ENCODE measurements at regions not wholly inside any gene's neighbourhood (a gene's known extent, or its start where the extent isn't known, plus 50 kb on each side); places are given as distances from the start of the nearest gene placed in this dataset.
"Not testable (repeated sequence)": the region's sequence is repeated elsewhere in the genome, so short reads cannot be mapped to it uniquely, and the experiment has no call there.

GRCh38 chr12:90589956-90590355 lies 365.0 kb downstream of the CCER1 start:
- WGBS, result 98% methylated on average over 1 of the region's 1 CpG
- no peak for DNase-seq (ENCODE audit: extremely low spot score)
- Histone ChIP-seq H3K27ac (ENCODE audit: low read depth) (no peak overlapping the region), H3K36me3 (ENCODE audit: insufficient read depth) (no peaks in the 10 kb centered on the region), H3K4me3 (ENCODE audit: low read depth, low read length) (no peak overlapping the region), H3K4me1 (ENCODE audit: insufficient read depth) (no peaks in the 10 kb centered on the region)

GRCh38 chr12:90585640-90586304 lies 369.2 kb downstream of the CCER1 start:
- Histone ChIP-seq H3K27ac (ENCODE audit: low read depth) (no peak overlapping the region), H3K36me3 (ENCODE audit: insufficient read depth) (no peaks in the 10 kb centered on the region), H3K4me3 (ENCODE audit: low read depth, low read length) (no peak overlapping the region), H3K4me1 (ENCODE audit: insufficient read depth) (no peaks in the 10 kb centered on the region)
- 73% methylated on average over 3 of the region's 3 CpGs for WGBS
- DNase-seq (ENCODE audit: extremely low spot score), result no peak

DNA sequence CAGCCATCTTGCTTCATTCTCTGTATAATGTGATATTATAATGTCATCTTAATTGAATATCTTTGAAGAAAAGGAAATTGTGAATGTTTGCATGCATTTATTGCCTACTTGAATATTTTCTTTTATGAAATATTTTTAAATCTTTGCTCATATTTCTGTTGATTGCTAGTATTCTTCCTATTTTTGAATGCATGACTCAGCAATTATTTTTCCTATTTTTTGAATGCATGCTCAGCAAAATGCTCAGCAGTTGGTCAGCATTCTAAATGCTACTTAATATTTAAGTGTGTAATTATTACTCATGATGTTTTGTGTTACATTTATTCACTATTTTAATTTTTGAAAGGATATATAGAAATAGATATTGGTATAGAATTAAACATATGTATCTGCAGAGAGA lies 378.3 kb downstream of the CCER1 start:
- H3K4me3 ChIP-seq (ENCODE audit: low read depth, low read length), result no peak overlapping the region
- no peaks in the 10 kb centered on the region for H3K4me1 ChIP-seq (ENCODE audit: insufficient read depth)
- no peaks in the 10 kb centered on the region for H3K36me3 ChIP-seq (ENCODE audit: insufficient read depth)
- no peak for DNase-seq (ENCODE audit: extremely low spot score)
- H3K27ac ChIP-seq (ENCODE audit: low read depth), result no peak overlapping the region

DNA sequence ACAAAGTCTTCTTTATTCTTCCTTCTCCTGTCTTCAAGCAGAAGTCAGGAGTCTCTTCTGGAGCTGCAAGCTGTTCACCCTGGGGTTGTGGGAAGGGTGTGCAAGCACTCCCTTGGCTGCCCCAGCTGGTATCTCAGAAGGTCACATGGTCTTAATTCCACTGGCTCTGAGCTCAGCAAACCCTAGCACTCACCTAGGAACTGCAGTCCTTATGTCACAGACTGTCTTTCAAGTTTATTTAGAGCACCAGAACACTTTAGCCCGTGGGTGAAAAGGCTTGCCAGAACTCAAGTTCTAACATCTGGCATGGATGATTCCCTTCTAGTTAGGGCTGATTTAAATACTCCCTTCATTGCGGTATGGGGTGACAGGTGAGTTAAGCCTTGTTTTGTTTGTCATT lies 379.0 kb downstream of the CCER1 start:
- no peak overlapping the region for H3K27ac ChIP-seq (ENCODE audit: low read depth)
- H3K36me3 ChIP-seq (ENCODE audit: insufficient read depth), result no peaks in the 10 kb centered on the region
- 84% methylated on average over 2 of the region's 2 CpGs for WGBS
- no peak for DNase-seq (ENCODE audit: extremely low spot score)
- no peak overlapping the region for H3K4me3 ChIP-seq (ENCODE audit: low read depth, low read length)
- H3K4me1 ChIP-seq (ENCODE audit: insufficient read depth), result no peaks in the 10 kb centered on the region

DNA sequence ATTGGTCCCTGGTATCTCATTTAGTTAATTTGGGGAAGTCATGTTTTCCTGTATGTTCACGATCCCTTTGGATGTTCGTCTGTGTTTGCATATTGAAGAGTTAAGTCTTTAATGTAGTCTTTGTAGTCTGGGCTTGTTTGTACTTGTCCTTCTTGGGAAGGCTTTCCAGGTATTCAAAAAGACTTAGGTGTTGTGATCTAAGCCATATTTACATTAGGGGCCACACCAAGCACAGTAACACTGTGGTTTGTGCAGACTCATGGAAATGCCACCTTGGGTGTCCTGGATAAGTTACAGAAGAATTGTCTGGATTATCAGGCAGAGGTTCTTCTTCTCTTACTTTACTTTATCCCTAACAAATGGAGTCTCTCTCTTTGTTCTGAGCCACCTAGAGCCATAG lies 380.3 kb downstream of the CCER1 start:
- no peak overlapping the region for H3K27ac ChIP-seq (ENCODE audit: low read depth)
- H3K4me3 ChIP-seq (ENCODE audit: low read depth, low read length), result no peak overlapping the region
- no peaks in the 10 kb centered on the region for H3K4me1 ChIP-seq (ENCODE audit: insufficient read depth)
- no peaks in the 10 kb centered on the region for H3K36me3 ChIP-seq (ENCODE audit: insufficient read depth)
- WGBS, result 84% methylated on average over 2 of the region's 2 CpGs
- no peak for DNase-seq (ENCODE audit: extremely low spot score)

GRCh38 chr12:90572778-90573177 lies 382.2 kb downstream of the CCER1 start:
- Histone ChIP-seq H3K4me3 (ENCODE audit: low read depth, low read length) (no peak overlapping the region), H3K27ac (ENCODE audit: low read depth) (no peak overlapping the region), H3K4me1 (ENCODE audit: insufficient read depth) (no peaks in the 10 kb centered on the region), H3K36me3 (ENCODE audit: insufficient read depth) (no peaks in the 10 kb centered on the region)
- DNase-seq (ENCODE audit: extremely low spot score), result no peak
- 92% methylated on average over 1 of the region's 1 CpG for WGBS

DNA sequence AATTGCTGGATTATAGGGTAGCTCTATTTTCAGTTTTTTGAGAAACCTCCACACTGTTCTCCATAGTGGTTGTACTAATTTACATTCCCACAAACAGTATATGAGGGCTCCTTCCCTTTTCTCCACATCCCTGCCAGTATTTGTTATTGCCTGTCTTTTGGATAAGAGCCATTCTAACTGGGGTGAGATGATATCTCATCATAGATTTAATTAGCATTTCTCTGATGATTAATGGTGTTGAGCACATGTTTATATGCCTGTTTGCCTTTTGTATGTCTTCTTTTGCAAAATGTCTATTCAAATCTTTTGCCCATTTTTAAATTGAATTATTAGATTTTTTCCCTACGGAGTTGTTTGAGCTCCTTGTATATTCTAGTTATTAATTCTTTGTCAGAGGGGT lies 385.3 kb downstream of the CCER1 start:
- Histone ChIP-seq H3K4me1 (ENCODE audit: insufficient read depth) (no peaks in the 10 kb centered on the region), H3K36me3 (ENCODE audit: insufficient read depth) (no peaks in the 10 kb centered on the region), H3K27ac (ENCODE audit: low read depth) (no peak overlapping the region), H3K4me3 (ENCODE audit: low read depth, low read length) (no peak overlapping the region)
- 87% methylated on average over 1 of the region's 1 CpG for WGBS
- DNase-seq (ENCODE audit: extremely low spot score), result no peak

- no peak overlapping the region for H3K4me3 ChIP-seq (ENCODE audit: low read depth, low read length)
- H3K4me1 ChIP-seq (ENCODE audit: insufficient read depth), result no peaks in the 10 kb centered on the region
- H3K27ac ChIP-seq (ENCODE audit: low read depth), result no peak overlapping the region
- H3K36me3 ChIP-seq (ENCODE audit: insufficient read depth), result no peaks in the 10 kb centered on the region
- no peak for DNase-seq (ENCODE audit: extremely low spot score)
Observed at GRCh38 chr12:90562671-90563070, 392.3 kb downstream of the CCER1 start.

GRCh38 chr12:90548595-90548994 lies 406.4 kb downstream of the CCER1 start:
- Histone ChIP-seq H3K27ac (ENCODE audit: low read depth) (no peak overlapping the region), H3K4me3 (ENCODE audit: low read depth, low read length) (no peak overlapping the region), H3K36me3 (ENCODE audit: insufficient read depth) (no peaks in the 10 kb centered on the region), H3K4me1 (ENCODE audit: insufficient read depth) (no peaks in the 10 kb centered on the region)
- no peak for DNase-seq (ENCODE audit: extremely low spot score)
- 86% methylated on average over 1 of the region's 1 CpG for WGBS

GRCh38 chr12:90546511-90546910 lies 408.5 kb downstream of the CCER1 start:
- Histone ChIP-seq H3K36me3 (ENCODE audit: insufficient read depth) (no peaks in the 10 kb centered on the region), H3K4me3 (ENCODE audit: low read depth, low read length) (no peak overlapping the region), H3K4me1 (ENCODE audit: insufficient read depth) (no peaks in the 10 kb centered on the region), H3K27ac (ENCODE audit: low read depth) (no peak overlapping the region)
- no peak for DNase-seq (ENCODE audit: extremely low spot score)
- WGBS, result 84% methylated on average over 3 of the region's 3 CpGs

DNA sequence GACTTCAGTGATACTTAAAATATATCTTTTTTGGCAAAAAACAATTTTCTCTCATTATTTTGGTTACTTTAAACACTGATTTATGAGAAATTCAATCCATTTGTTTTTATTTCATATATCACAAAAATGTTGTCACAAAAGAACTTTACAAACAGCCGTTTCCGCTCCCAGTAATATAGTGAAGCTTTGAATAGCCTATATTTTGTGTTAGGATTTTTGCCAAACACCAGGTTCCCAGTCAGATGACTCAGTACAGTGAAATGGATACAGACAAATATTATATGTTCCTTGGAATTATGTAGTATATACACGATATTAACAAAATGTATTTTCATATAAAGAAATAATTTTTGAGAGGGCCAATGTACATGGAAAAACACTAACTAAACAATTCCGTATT lies 411.1 kb downstream of the CCER1 start:
- Histone ChIP-seq H3K36me3 (ENCODE audit: insufficient read depth) (no peaks in the 10 kb centered on the region), H3K27ac (ENCODE audit: low read depth) (no peak overlapping the region), H3K4me1 (ENCODE audit: insufficient read depth) (no peaks in the 10 kb centered on the region), H3K4me3 (ENCODE audit: low read depth, low read length) (no peak overlapping the region)
- 78% methylated on average over 4 of the region's 4 CpGs for WGBS
- DNase-seq (ENCODE audit: extremely low spot score), result no peak

DNA sequence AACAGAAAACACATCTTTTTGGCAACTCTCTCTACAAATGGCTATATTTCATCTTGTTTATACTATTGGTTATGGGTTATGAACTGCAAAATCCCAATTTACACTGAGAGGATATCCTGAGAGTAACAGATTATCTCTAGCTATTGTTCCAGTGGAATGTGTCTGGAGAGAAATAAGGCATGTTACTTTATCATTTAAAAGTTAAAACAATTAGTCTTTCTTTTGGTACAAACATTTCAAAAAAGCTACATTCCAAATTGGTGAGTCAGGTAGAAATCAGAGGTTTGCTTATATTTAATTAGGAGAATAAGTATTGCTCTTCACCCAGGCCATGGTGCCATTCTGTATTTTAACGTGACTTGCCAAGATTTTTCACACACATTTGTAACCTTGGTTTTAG lies 411.6 kb downstream of the CCER1 start:
- Histone ChIP-seq H3K4me1 (ENCODE audit: insufficient read depth) (no peaks in the 10 kb centered on the region), H3K4me3 (ENCODE audit: low read depth, low read length) (no peak overlapping the region), H3K27ac (ENCODE audit: low read depth) (no peak overlapping the region), H3K36me3 (ENCODE audit: insufficient read depth) (no peaks in the 10 kb centered on the region)
- WGBS, result 55% methylated on average over 1 of the region's 1 CpG
- DNase-seq (ENCODE audit: extremely low spot score), result no peak

GRCh38 chr12:90542852-90543251 lies 412.1 kb downstream of the CCER1 start:
- H3K27ac ChIP-seq (ENCODE audit: low read depth), result not testable (repeated sequence)
- no CpG with 5 or more reads among the region's 1 CpG for WGBS

GRCh38 chr12:90533828-90534227 lies 421.1 kb downstream of the CCER1 start:
- DNase-seq (ENCODE audit: extremely low spot score); H3K27ac ChIP-seq (ENCODE audit: low read depth); H3K4me1 ChIP-seq (ENCODE audit: insufficient read depth); H3K4me3 ChIP-seq (ENCODE audit: low read depth, low read length); H3K36me3 ChIP-seq (ENCODE audit: insufficient read depth): not testable (repeated sequence)
- WGBS, result 92% methylated on average over 1 of the region's 1 CpG

More at GRCh38 chr12:90542852-90543251, 412.1 kb downstream of the CCER1 start:
- H3K4me1 ChIP-seq (ENCODE audit: insufficient read depth); H3K4me3 ChIP-seq (ENCODE audit: low read depth, low read length); DNase-seq (ENCODE audit: extremely low spot score); H3K36me3 ChIP-seq (ENCODE audit: insufficient read depth): not testable (repeated sequence)
